ENCODE measurements at regions not wholly inside any gene's neighbourhood (a gene's known extent, or its start where the extent isn't known, plus 50 kb on each side); places are given as distances from the start of the nearest gene placed in this dataset.

DNA sequence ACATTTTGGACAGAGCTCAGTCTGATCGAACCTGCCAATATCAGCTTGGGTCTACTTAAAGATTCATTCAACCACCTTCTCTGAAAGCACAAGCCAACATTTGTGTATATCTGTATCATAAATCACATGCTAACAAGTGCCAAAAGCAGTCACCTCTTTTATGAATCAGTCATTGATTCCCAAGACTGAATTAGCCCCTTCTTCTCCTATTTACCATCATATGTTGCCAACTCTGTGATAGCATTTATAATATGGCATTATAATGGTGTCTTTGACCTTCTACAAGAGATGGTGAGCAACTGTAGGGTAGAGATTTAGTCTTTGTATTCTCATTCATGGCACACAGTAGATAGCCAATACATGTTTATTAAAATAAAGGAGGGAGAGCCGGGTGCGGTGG lies 61.4 kb downstream of the DDX53 start:
- in situ Hi-C loops (cut with HindIII; ENCODE audit: extremely low pct_ligation_motif_present, low pct_unique_long_range_greater_than_20kb) (no loop called here), intact Hi-C loops (cut with micrococcal nuclease; ENCODE audit: unreplicated experiment) (no loop called here)
- no peaks in the 10 kb centered on the region for H3K36me3 ChIP-seq (replicated peaks in 1 of 2; ENCODE audit: control insufficient read depth in 1 of 2, insufficient read depth in 2 of 2, low read length in 2 of 2)
- TF ChIP-seq ZNF124 (CRISPR knock-in tag; IDR thresholded peaks at IDR 0.05) (no peak), SMAD1 (CRISPR knock-in tag; IDR thresholded peaks at IDR 0.05; ENCODE audit: borderline replicate concordance, low read depth) (no peak), STAT5B (CRISPR knock-in tag; IDR thresholded peaks at IDR 0.05) (no peak), HNF4A (CRISPR knock-in tag; IDR thresholded peaks at IDR 0.05) (no peak), SMARCC2 (IDR thresholded peaks at IDR 0.05) (no peak), KLF13 (CRISPR knock-in tag; IDR thresholded peaks at IDR 0.05) (no peak), ZNF792 (CRISPR knock-in tag; IDR thresholded peaks at IDR 0.05) (no peak), ESRRA (CRISPR knock-in tag; IDR thresholded peaks at IDR 0.05; ENCODE audit: low read depth) (no peak)
- TF ChIP-seq, protein P1, sequence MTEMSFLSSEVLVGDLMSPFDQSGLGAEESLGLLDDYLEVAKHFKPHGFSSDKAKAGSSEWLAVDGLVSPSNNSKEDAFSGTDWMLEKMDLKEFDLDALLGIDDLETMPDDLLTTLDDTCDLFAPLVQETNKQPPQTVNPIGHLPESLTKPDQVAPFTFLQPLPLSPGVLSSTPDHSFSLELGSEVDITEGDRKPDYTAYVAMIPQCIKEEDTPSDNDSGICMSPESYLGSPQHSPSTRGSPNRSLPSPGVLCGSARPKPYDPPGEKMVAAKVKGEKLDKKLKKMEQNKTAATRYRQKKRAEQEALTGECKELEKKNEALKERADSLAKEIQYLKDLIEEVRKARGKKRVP (CRISPR knock-in tag; IDR thresholded peaks at IDR 0.05), result no peak
- BruUV-seq (replicated peaks), result no TSS peak
- H3K9ac ChIP-seq (ENCODE audit: insufficient read depth, low read depth, low read length), result no peak overlapping the region
- H3K27me3 ChIP-seq (ENCODE audit: control insufficient read depth in 1 of 2, insufficient read depth in 2 of 2, low read length in 2 of 2), result no peaks in the 10 kb centered on the region
- DNase-seq (ENCODE audit: low spot score) (no peak), FAIRE-seq (no peak), ATAC-seq (no peak)
- no peak overlapping the region for H2AFZ ChIP-seq (ENCODE audit: low read length)
- H3K4me3 ChIP-seq (replicated peaks in 1 of 3; ENCODE audit: insufficient read depth in 1 of 3, low read depth in 2 of 3, low read length in 3 of 3), result no peak overlapping the region
- H3K9me3 ChIP-seq (ENCODE audit: low read length), result no peaks in the 10 kb centered on the region
- H3K79me2 ChIP-seq (ENCODE audit: insufficient read depth, low read length), result no peaks in the 10 kb centered on the region
- no peak overlapping the region for H3K4me2 ChIP-seq (ENCODE audit: low read depth, low read length)
- no peak overlapping the region for H3K27ac ChIP-seq (ENCODE audit: extremely low read length, insufficient read depth, low read length)
- no peaks in the 10 kb centered on the region for H4K20me1 ChIP-seq (ENCODE audit: insufficient read depth, low read length)
- POLR2A ChIA-PET, result no interaction called here
- H3K4me1 ChIP-seq (ENCODE audit: insufficient read depth, low read length), result no peaks in the 10 kb centered on the region
- 0% methylated on average over 3 of the region's 3 CpGs for WGBS (ENCODE audit: low lambda C conversion rate)
- CTCF ChIA-PET (ENCODE audit: low intra/inter-chr PET ratio, low total read pairs), result no interaction called here

DNA sequence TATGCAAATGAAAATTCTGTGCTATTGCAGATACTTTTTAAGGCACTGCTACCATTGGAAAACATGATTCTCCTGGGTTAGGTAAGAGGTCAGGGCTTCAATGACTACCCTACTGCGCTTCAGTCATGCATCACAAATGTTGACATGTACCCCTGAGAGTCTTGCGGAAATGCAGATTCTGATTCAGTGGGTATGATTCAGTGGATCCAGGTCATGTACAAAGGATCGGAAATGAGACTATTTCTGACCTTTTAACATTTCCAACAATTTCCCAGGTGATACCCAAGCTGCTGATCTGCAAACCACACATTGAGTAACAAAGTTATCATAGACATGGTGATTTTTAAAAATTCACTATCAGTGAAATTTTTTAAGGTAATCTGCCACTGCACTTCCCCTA lies 62.6 kb downstream of the DDX53 start:
- in situ Hi-C loops (cut with HindIII; ENCODE audit: extremely low pct_ligation_motif_present, low pct_unique_long_range_greater_than_20kb), result no loop called here
- ChIA-PET POLR2A (no interaction called here), CTCF (ENCODE audit: low intra/inter-chr PET ratio, low total read pairs) (no interaction called here)
- H4K20me1 ChIP-seq (ENCODE audit: insufficient read depth, low read length), result no peaks in the 10 kb centered on the region
- H3K9me3 ChIP-seq (ENCODE audit: low read length), result no peaks in the 10 kb centered on the region
- DNase-seq (ENCODE audit: low spot score), result no peak
- no peak overlapping the region for H2AFZ ChIP-seq (ENCODE audit: low read length)
- no peak overlapping the region for H3K9ac ChIP-seq (ENCODE audit: insufficient read depth, low read depth, low read length)
- WGBS (ENCODE audit: low lambda C conversion rate), result 0% methylated on average over 2 of the region's 3 CpGs
- intact Hi-C loops (cut with micrococcal nuclease; ENCODE audit: unreplicated experiment), result no loop called here
- BruUV-seq (replicated peaks), result no TSS peak
- H3K36me3 ChIP-seq (replicated peaks in 1 of 2; ENCODE audit: control insufficient read depth in 1 of 2, insufficient read depth in 2 of 2, low read length in 2 of 2), result no peaks in the 10 kb centered on the region
- H3K79me2 ChIP-seq (ENCODE audit: insufficient read depth, low read length), result no peaks in the 10 kb centered on the region
- H3K27me3 ChIP-seq (ENCODE audit: control insufficient read depth in 1 of 2, insufficient read depth in 2 of 2, low read length in 2 of 2), result no peaks in the 10 kb centered on the region
- no peak overlapping the region for H3K27ac ChIP-seq (ENCODE audit: extremely low read length, insufficient read depth, low read length)
- no peak for FAIRE-seq
- no peak for ATAC-seq
- no peak overlapping the region for H3K4me2 ChIP-seq (ENCODE audit: low read depth, low read length)
- H3K4me3 ChIP-seq (replicated peaks in 1 of 3; ENCODE audit: insufficient read depth in 1 of 3, low read depth in 2 of 3, low read length in 3 of 3), result no peak overlapping the region
- no peaks in the 10 kb centered on the region for H3K4me1 ChIP-seq (ENCODE audit: insufficient read depth, low read length)
- TF ChIP-seq BRCA1 (CRISPR knock-in tag; IDR thresholded peaks at IDR 0.05), result no peak
- TF ChIP-seq PAWR (CRISPR knock-in tag; IDR thresholded peaks at IDR 0.05; ENCODE audit: borderline replicate concordance), result no peak
- TF ChIP-seq SP2 (CRISPR knock-in tag; IDR thresholded peaks at IDR 0.05), result no peak
- no peak for TF ChIP-seq ZNF10 (CRISPR knock-in tag; IDR thresholded peaks at IDR 0.05; ENCODE audit: borderline replicate concordance, low read depth)
- no peak for TF ChIP-seq MTF1 (CRISPR knock-in tag; IDR thresholded peaks at IDR 0.05)
- TF ChIP-seq JUN (CRISPR knock-in tag; IDR thresholded peaks at IDR 0.05), result no peak
- no peak for TF ChIP-seq RBAK (CRISPR knock-in tag; IDR thresholded peaks at IDR 0.05)
- TF ChIP-seq, protein P2, sequence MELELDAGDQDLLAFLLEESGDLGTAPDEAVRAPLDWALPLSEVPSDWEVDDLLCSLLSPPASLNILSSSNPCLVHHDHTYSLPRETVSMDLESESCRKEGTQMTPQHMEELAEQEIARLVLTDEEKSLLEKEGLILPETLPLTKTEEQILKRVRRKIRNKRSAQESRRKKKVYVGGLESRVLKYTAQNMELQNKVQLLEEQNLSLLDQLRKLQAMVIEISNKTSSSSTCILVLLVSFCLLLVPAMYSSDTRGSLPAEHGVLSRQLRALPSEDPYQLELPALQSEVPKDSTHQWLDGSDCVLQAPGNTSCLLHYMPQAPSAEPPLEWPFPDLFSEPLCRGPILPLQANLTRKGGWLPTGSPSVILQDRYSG (CRISPR knock-in tag; IDR thresholded peaks at IDR 0.05), result no peak
